H1 (cell line): ENCODE measurements at regions not wholly inside any gene's neighbourhood (a gene's known extent, or its start where the extent isn't known, plus 50 kb on each side); places are given as distances from the start of the nearest gene placed in this dataset.

Experiments
- BCL11A ChIP-seq, 2 experiments: IDR thresholded peaks; one replicate each; pipeline ENCODE4 v1.6.1; 2011; ENCODE audit warnings: low read depth in 2 of 2, low read length in 2 of 2, mild to moderate bottlenecking in 2 of 2
- CBX5 ChIP-seq: fragments of 300-800, 300-1000 bp; sonication (generic); IDR thresholded peaks from 2 replicates; pipeline ENCODE4 v1.7.1; 2016; ENCODE audit warnings: antibody characterized with exemption, low read length, low read depth
- CBX8 ChIP-seq: fragments of 300-800, 300-1000 bp; sonication (generic); IDR thresholded peaks from 2 replicates; pipeline ENCODE4 v1.7.1; 2016; ENCODE audit warnings: low read depth, low read length, borderline replicate concordance
- EGR1 ChIP-seq: IDR thresholded peaks from 2 replicates; pipeline ENCODE4 v1.6.1; 2011; ENCODE audit warnings: low read depth, low read length, borderline replicate concordance
- EZH2 ChIP-seq: fragments of 200-600 bp; sonication (generic); IDR thresholded peaks from 2 replicates; pipeline ENCODE4 v1.7.1; 2012; ENCODE audit warnings: low read depth, mild to moderate bottlenecking, moderate library complexity, low read length, inconsistent platforms; ENCODE audit not compliant: severe bottlenecking
- KDM1A ChIP-seq: fragments of 200-600, 300-600 bp; sonication (generic); IDR thresholded peaks from 2 replicates; pipeline ENCODE4 v1.7.1; 2016; ENCODE audit warnings: mild to moderate bottlenecking, low read length, borderline replicate concordance
- KDM4A ChIP-seq: IDR thresholded peaks from one replicate; pipeline ENCODE4 v1.7.1; 2012; ENCODE audit warnings: low read depth, mild to moderate bottlenecking, moderate library complexity, low read length, inconsistent platforms; ENCODE audit not compliant: severe bottlenecking
- NRF1 ChIP-seq: IDR thresholded peaks from 2 replicates; pipeline ENCODE4 v1.6.1; 2011; ENCODE audit warnings: mild to moderate bottlenecking, low read depth, low read length, improper control_type of control experiment
- PHF8 ChIP-seq: fragments of 200-600 bp; sonication (generic); conservative IDR thresholded peaks from 2 replicates; pipeline ENCODE4 v1.7.1; 2012; ENCODE audit warnings: low read depth, mild to moderate bottlenecking, inconsistent platforms, low read length, moderate library complexity
- POLR2A ChIP-seq, 2 experiments: IDR thresholded peaks; 1 replicate in 1 of 2; 2 replicates in 1 of 2; pipeline ENCODE4 v1.6.1; 2011; ENCODE audit warnings: low read depth in 2 of 2, low read length in 2 of 2, mild to moderate bottlenecking in 2 of 2; ENCODE audit errors: control extremely low read depth in 1 of 2
- POLR2AphosphoS5 ChIP-seq: IDR thresholded peaks from 2 replicates; pipeline ENCODE4 v1.6.1; 2011; ENCODE audit warnings: low read depth, low read length
- POU5F1 ChIP-seq: IDR thresholded peaks from 2 replicates; pipeline ENCODE4 v1.6.1; 2011; ENCODE audit warnings: low read depth, mild to moderate bottlenecking, low read length, moderate library complexity
- RAD21 ChIP-seq, 2 experiments: IDR thresholded peaks in 1 of 2; conservative IDR thresholded peaks in 1 of 2; 2 replicates each; pipeline ENCODE4 v1.6.1; 2011; ENCODE audit warnings: low read depth in 2 of 2, low read length in 2 of 2, improper control_type of control experiment in 1 of 2, inconsistent platforms in 1 of 2, mild to moderate bottlenecking in 1 of 2, moderate library complexity in 1 of 2
- RNF2 ChIP-seq: fragments of 200-900, 300-1000 bp; sonication (generic); IDR thresholded peaks from 2 replicates; pipeline ENCODE4 v1.7.1; 2016; ENCODE audit warnings: borderline replicate concordance, low read depth, mild to moderate bottlenecking, antibody characterized with exemption, low read length; ENCODE audit not compliant: poor library complexity, severe bottlenecking; ENCODE audit errors: missing control alignments
- RXRA ChIP-seq: IDR thresholded peaks from 2 replicates; pipeline ENCODE4 v1.6.1; 2011; ENCODE audit warnings: low read depth, mild to moderate bottlenecking, low read length, moderate library complexity; ENCODE audit not compliant: insufficient read depth
- SAP30 ChIP-seq: fragments of 300-600 bp; sonication (generic); IDR thresholded peaks from 2 replicates; pipeline ENCODE4 v1.7.1; 2012; ENCODE audit warnings: low read length, moderate library complexity, mild to moderate bottlenecking, inconsistent platforms; ENCODE audit not compliant: insufficient read depth, insufficient replicate concordance
- SIRT6 ChIP-seq: IDR thresholded peaks from one replicate; pipeline ENCODE4 v1.7.1; 2012; ENCODE audit warnings: low read length, inconsistent platforms
- SRF ChIP-seq: IDR thresholded peaks from 2 replicates; pipeline ENCODE4 v1.6.1; 2011; ENCODE audit warnings: mild to moderate bottlenecking, low read depth, low read length, moderate library complexity
- TAF1 ChIP-seq: IDR thresholded peaks from 2 replicates; pipeline ENCODE4 v1.6.1; 2011; ENCODE audit warnings: mild to moderate bottlenecking, low read depth, low read length
- TBP ChIP-seq: IDR thresholded peaks from 2 replicates; pipeline ENCODE4 v1.6.1; 2011; ENCODE audit warnings: low read depth, low read length, improper control_type of control experiment
- TF ChIP-seq, protein P1 (sequence below), 3 experiments: IDR thresholded peaks; 1 replicate in 2 of 3; 2 replicates in 1 of 3; pipeline versions ENCODE4 v1.5.1 to v1.6.1; 2011; ENCODE audit warnings: low read length in 3 of 3, mild to moderate bottlenecking in 3 of 3, inconsistent platforms in 2 of 3, low read depth in 1 of 3, moderate library complexity in 1 of 3; ENCODE audit not compliant: insufficient read depth in 1 of 3; ENCODE audit errors: control extremely low read depth in 1 of 3
- TF ChIP-seq, protein P2 (sequence below): IDR thresholded peaks from 2 replicates; pipeline ENCODE4 v1.6.1; 2012; ENCODE audit warnings: inconsistent platforms

DNA sequence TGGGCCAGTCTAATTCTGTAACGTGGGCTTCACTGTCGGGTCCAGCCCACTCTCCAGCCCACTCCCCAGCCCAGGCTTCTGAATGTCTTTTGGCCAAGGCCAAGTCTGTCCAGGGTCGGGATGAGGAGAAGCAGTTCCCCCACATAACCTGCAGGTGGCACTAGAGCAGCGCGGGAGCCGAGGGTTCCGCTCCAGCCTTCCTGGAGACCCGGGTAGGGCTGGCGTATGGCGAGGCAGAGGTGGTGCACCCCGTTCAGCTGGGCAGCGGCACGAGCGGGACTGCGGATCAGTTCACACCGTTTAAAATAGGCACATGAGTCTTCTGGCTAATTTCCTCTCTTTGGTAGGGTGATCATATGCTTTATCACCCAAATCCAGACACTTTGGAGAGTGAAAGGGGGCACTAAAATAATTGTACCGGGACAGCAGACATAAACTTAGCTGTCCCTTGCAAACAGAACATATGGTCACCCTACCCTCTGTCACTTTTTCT is 185.9 kb downstream of the MSX2 start (continued):
- TF ChIP-seq SRF (no peak), RNF2 (no peak), POU5F1 (no peak), RXRA (no peak), SAP30 (no peak), CBX8 (no peak), EGR1 (no peak), POLR2AphosphoS5 (no peak), TAF1 (no peak), EZH2 (no peak), CBX5 (no peak), PHF8 (no peak), SIRT6 (no peak), TBP (no peak), KDM1A (no peak), KDM4A (no peak), RAD21 (IDR thresholded peaks at IDR 0.05 in 1 of 2, conservative IDR thresholded peaks at IDR 0.05 in 1 of 2; ENCODE audit: low read depth in 2 of 2, low read length in 2 of 2) (peak; percentile 96 to 97), BCL11A (IDR thresholded peaks at IDR 0.05; ENCODE audit: low read depth in 2 of 2, low read length in 2 of 2) (no peak), POLR2A (IDR thresholded peaks at IDR 0.05; ENCODE audit: control extremely low read depth in 1 of 2, low read depth in 2 of 2, low read length in 2 of 2) (no peak), NRF1 (no peak)
- TF ChIP-seq, protein P1, sequence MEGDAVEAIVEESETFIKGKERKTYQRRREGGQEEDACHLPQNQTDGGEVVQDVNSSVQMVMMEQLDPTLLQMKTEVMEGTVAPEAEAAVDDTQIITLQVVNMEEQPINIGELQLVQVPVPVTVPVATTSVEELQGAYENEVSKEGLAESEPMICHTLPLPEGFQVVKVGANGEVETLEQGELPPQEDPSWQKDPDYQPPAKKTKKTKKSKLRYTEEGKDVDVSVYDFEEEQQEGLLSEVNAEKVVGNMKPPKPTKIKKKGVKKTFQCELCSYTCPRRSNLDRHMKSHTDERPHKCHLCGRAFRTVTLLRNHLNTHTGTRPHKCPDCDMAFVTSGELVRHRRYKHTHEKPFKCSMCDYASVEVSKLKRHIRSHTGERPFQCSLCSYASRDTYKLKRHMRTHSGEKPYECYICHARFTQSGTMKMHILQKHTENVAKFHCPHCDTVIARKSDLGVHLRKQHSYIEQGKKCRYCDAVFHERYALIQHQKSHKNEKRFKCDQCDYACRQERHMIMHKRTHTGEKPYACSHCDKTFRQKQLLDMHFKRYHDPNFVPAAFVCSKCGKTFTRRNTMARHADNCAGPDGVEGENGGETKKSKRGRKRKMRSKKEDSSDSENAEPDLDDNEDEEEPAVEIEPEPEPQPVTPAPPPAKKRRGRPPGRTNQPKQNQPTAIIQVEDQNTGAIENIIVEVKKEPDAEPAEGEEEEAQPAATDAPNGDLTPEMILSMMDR (IDR thresholded peaks at IDR 0.05; ENCODE audit: control extremely low read depth in 1 of 3, insufficient read depth in 1 of 3, low read depth in 1 of 3, low read length in 3 of 3) = peak; percentile 84 to 92 (median 90)
- TF ChIP-seq, protein P2, sequence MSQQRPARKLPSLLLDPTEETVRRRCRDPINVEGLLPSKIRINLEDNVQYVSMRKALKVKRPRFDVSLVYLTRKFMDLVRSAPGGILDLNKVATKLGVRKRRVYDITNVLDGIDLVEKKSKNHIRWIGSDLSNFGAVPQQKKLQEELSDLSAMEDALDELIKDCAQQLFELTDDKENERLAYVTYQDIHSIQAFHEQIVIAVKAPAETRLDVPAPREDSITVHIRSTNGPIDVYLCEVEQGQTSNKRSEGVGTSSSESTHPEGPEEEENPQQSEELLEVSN = peak; percentile 71
